ENCODE measurements at regions not wholly inside any gene's neighbourhood (a gene's known extent, or its start where the extent isn't known, plus 50 kb on each side); places are given as distances from the start of the nearest gene placed in this dataset.

GRCh38 chr3:13138833-13139145, 65.6 kb upstream of the IQSEC1 start:
- peaks cover 2% of the 10 kb centered on the region; the same call in 1 of the 2 replicates for H3K27me3 ChIP-seq (ENCODE audit: control insufficient read depth, insufficient read depth, low read length)
- no peak overlapping the region for H2AK5ac ChIP-seq (ENCODE audit: low read depth, low read length)
- H2BK20ac ChIP-seq (ENCODE audit: low read depth, low read length): no peak overlapping the region
- ATAC-seq (ENCODE audit: low read depth) (no peak), DNase-seq (no peak)
- no peak overlapping the region for H3K4me3 ChIP-seq (ENCODE audit: insufficient read depth, low read depth, low read length)
- no peak overlapping the region for H3K27ac ChIP-seq (ENCODE audit: insufficient read depth, low read length)
- dilution Hi-C loops (cut with HindIII; ENCODE audit: low sequenced_read_pairs, unreplicated experiment) (no loop called here), intact Hi-C loops (cut with micrococcal nuclease) (no loop called here), in situ Hi-C loops (cut with MboI; ENCODE audit: low sequenced_read_pairs) (no loop called here)
- WGBS, 2 experiments (ENCODE audit: extremely low coverage in 2 of 2, insufficient read length in 1 of 2): no CpG with 5 or more reads among the region's 1 CpG
- no peak overlapping the region for H3K23ac ChIP-seq (ENCODE audit: low read depth, low read length)
- H4K20me1 ChIP-seq (ENCODE audit: insufficient read depth, low read length): no peaks in the 10 kb centered on the region
- H4K5ac ChIP-seq (ENCODE audit: low read depth, low read length): no peak overlapping the region
- no peak overlapping the region for H3K56ac ChIP-seq (ENCODE audit: extremely low read depth, insufficient read depth, low read length)
- H3K4me1 ChIP-seq (ENCODE audit: control insufficient read depth, insufficient read depth, low read length): no peaks in the 10 kb centered on the region
- BruUV-seq (replicated peaks): no TSS peak
- TF ChIP-seq CEBPB (IDR thresholded peaks at IDR 0.05; ENCODE audit: low read depth, low read length) (no peak), ELK1 (IDR thresholded peaks at IDR 0.05; ENCODE audit: borderline replicate concordance, low read depth, low read length) (no peak), CTCF (conservative IDR thresholded peaks at IDR 0.05; ENCODE audit: low read depth, low read length) (no peak), BHLHE40 (IDR thresholded peaks at IDR 0.05; ENCODE audit: low read depth, low read length) (no peak), MAZ (IDR thresholded peaks at IDR 0.05; ENCODE audit: borderline replicate concordance, low read depth, low read length) (no peak), FOS (IDR thresholded peaks at IDR 0.05; ENCODE audit: low read depth, low read length) (no peak), SMC3 (IDR thresholded peaks at IDR 0.05; ENCODE audit: low read depth, low read length) (no peak), USF2 (IDR thresholded peaks at IDR 0.05; ENCODE audit: low read depth, low read length) (no peak)
- no peaks in the 10 kb centered on the region for H3K9me3 ChIP-seq (ENCODE audit: control insufficient read depth, insufficient read depth, low read length)
- ChIA-PET POLR2A (ENCODE audit: unreplicated experiment) (no interaction called here), CTCF (no interaction called here)
- no peak overlapping the region for H2BK120ac ChIP-seq (ENCODE audit: low read depth, low read length)
- no peak overlapping the region for H4K91ac ChIP-seq (ENCODE audit: insufficient read depth, low read depth, low read length)
- no peak overlapping the region for H2AFZ ChIP-seq (replicated peaks; ENCODE audit: low read length, poor library complexity)
- no peaks in the 10 kb centered on the region for H3K36me3 ChIP-seq (ENCODE audit: control insufficient read depth, insufficient read depth, low read length)
- H3K9ac ChIP-seq (ENCODE audit: low read depth, low read length): no peak overlapping the region
- H3K79me1 ChIP-seq (ENCODE audit: low read depth in 1 of 2, low read length in 2 of 2): no peaks in the 10 kb centered on the region
- no peak overlapping the region for H3K18ac ChIP-seq (ENCODE audit: low read depth, low read length)
- H2BK5ac ChIP-seq (ENCODE audit: low read depth, low read length, poor library complexity, severe bottlenecking): no peak overlapping the region
- H3K14ac ChIP-seq (replicated peaks; ENCODE audit: low read depth, low read length): no peak overlapping the region
- H2AK9ac ChIP-seq (replicated peaks; ENCODE audit: low read depth, low read length, poor library complexity): no peak overlapping the region
- no peak overlapping the region for H2BK15ac ChIP-seq (ENCODE audit: low read depth, low read length)
- H4K8ac ChIP-seq (ENCODE audit: low read depth in 2 of 2, low read length in 2 of 2): no peak overlapping the region
- no peaks in the 10 kb centered on the region for H3K9me1 ChIP-seq (ENCODE audit: insufficient read depth, low read length)
- no peak overlapping the region for H3K4ac ChIP-seq (ENCODE audit: low read depth, low read length)
- H3K4me2 ChIP-seq (ENCODE audit: low read depth, low read length): no peak overlapping the region
